H7 (cell line): ENCODE measurements at regions not wholly inside any gene's neighbourhood (a gene's known extent, or its start where the extent isn't known, plus 50 kb on each side); places are given as distances from the start of the nearest gene placed in this dataset.

Experiments used
- DNase-seq: peaks from one replicate; pipeline ENCODE4 v3.0.0; 2012
- H3K27me3 ChIP-seq: 2 replicates; pipeline ENCODE4 v1.6.0; 2011; ENCODE audit warnings: mild to moderate bottlenecking, low read length; ENCODE audit not compliant: control insufficient read depth, insufficient read depth
- H3K36me3 ChIP-seq: replicated peaks from 2 replicates; pipeline ENCODE4 v1.5.1; 2011; ENCODE audit warnings: low read length; ENCODE audit not compliant: control insufficient read depth, insufficient read depth
- H3K4me3 ChIP-seq: 2 replicates; pipeline ENCODE4 v1.5.1; 2011; ENCODE audit warnings: low read depth, mild to moderate bottlenecking, control low read depth, low read length, moderate library complexity; ENCODE audit not compliant: insufficient read depth

DNA sequence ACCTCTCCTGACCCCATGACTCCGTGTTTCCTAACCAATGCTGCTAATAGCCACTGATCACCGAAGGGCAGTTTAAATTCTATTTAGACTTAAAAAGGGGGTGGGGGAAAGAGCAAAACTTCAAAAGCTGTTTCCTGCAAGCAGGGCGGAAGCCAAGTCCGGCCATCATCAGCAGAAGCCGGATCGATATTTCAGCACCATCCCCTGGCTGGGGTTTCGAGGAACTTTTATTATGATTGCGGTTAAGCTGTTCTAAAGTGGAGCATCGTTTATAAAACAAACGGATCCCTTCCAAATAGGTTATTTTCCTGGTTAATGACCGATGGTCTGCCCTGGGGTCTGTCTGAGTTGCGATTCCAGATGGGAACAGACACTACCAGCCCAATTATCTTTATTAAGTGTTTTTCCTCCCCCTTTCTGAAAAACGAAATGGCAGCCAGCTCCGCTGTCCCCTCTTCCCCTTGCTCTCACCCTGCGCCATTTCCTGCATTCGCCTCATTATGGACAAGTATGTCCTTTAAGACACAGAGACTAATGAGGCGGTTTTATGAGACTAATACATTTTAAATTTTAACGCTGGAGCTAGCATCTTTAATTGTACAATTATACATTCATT lies 76.1 kb upstream of the IRX3 start:
- Histone ChIP-seq H3K36me3 (no peaks in the 10 kb centered on the region), H3K4me3 (no peak overlapping the region), H3K27me3 (no peaks in the 10 kb centered on the region; the same call in 1 of the 2 replicates)
- no peak for DNase-seq

DNA sequence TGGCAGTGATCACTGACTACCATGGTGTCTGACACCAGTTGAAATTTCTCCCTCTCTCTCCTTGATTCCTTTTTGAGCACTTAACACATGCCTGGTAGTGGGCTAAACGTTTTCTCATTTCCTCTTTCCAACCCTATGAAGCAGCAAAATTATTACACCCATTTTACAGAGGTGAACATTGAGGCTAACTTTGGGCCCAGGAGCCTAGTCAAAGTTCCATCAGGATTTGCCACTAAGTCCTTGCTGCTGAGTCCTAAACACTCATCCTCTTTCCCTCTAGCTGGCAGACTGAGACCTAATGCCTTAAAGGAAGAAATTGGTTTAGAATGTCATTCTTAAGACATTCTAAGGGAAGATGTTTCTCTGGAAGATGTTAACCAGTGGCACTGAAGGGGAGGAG lies 74.7 kb upstream of the IRX3 start:
- no peak for DNase-seq
- H3K27me3 ChIP-seq: no peaks in the 10 kb centered on the region; the same call in 1 of the 2 replicates
- no peak overlapping the region for H3K4me3 ChIP-seq
- no peaks in the 10 kb centered on the region for H3K36me3 ChIP-seq

DNA sequence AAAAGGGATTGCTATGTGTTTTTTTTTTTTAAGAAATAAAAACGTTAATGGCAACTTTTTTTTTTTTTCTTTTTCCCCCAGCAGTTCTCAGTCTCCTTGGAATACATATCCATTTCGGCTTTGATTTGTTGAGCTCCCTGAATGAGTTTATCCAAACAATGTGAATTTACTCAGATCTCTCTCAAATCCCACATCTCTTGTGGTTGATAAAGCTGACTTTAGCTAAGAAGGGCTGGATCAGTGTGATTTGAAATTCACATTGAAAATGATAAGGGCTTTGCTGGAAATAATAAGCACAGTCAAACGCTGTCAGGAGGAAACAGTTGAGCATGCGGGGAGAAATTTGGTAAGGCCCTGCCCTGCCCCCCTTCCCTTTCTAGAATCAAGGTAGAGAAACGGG lies 74.1 kb upstream of the IRX3 start:
- DNase-seq: peak; percentile 32
- Histone ChIP-seq H3K27me3 (no peaks in the 10 kb centered on the region; the same call in 1 of the 2 replicates), H3K4me3 (no peak overlapping the region), H3K36me3 (no peaks in the 10 kb centered on the region)

DNA sequence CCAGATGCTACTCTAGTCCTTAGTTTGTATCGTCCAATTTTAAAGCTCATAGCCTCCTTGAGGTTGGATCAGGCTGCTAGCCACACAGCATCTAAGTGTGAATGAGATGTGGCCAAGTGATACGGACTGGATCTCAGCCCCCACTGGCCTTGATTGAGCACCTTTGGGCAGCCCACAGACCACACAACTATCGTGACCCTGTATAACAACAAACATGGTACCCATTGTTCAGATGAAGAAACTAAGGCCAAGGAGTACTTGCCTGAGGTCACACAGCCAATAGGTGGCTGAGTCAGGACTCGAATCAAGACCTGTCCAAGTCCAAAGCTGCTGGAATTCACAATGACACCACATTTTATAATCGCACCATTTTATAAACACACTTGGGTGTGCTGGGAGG lies 73.0 kb upstream of the IRX3 start:
- no peak for DNase-seq
- H3K4me3 ChIP-seq: no peak overlapping the region
- H3K27me3 ChIP-seq: no peaks in the 10 kb centered on the region
- H3K36me3 ChIP-seq: no peaks in the 10 kb centered on the region

DNA sequence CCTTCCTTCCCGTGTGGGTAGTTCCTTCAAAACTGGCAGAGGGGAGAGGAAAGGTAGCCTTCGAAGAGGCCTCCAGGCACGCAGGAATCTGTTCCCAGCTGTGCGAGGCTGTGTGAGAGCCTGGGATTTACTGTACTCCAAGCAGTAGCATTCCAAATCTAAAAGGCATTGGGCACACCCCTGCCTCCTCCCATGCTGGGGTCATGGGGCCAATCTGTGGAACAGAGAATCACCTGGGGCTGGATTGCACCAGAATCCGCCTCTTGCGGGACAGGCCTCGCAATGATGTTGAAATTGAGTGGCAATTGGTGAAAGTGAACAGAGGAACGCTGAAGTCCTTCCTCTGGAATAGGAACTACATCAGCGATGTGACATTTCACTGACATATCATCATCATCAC lies 72.5 kb upstream of the IRX3 start:
- no peaks in the 10 kb centered on the region for H3K36me3 ChIP-seq
- no peaks in the 10 kb centered on the region for H3K27me3 ChIP-seq
- no peak overlapping the region for H3K4me3 ChIP-seq
- DNase-seq: peak; percentile 43

DNA sequence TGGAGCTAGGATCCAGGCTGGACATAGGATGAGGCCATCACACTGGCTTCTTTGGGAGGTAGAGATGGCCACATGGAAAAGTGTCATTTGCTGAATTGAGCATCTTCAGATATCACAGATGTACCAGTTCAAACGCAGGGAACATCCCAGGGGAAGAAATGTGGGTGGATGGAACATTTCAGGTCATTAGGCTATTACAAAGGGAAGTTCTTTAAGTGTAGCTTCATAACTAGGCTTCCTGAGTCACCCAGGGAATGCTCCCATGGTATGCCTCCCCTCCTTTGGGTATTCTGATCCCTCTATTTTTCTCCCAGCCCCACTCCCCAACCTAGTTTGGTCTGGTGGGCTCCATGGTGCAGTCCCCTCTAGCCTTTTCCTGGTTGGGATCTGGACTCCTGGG lies 69.8 kb upstream of the IRX3 start:
- Histone ChIP-seq H3K36me3 (no peaks in the 10 kb centered on the region), H3K4me3 (no peak overlapping the region), H3K27me3 (no peaks in the 10 kb centered on the region)
- DNase-seq: no peak

DNA sequence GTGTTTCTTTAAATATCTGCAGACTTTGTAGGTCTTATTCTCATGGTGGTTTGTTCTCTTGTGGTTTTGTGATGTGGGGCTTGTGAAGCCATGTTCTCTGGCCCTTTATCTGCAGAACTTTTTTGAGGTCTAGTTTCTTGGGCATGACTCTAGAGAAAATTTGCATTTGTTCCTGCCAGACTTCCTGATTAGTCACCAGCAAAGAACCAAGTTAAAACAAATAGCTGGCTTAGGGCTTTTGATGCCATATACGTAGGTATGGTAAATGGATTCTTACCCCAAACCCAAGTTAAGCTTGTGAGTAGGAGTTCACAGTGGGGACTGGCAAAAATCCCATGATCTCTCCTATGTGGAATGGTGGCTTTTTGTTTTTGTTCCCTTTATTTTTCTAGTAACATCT lies 68.7 kb upstream of the IRX3 start:
- DNase-seq: no peak
- H3K27me3 ChIP-seq: no peaks in the 10 kb centered on the region
- no peaks in the 10 kb centered on the region for H3K36me3 ChIP-seq
- no peak overlapping the region for H3K4me3 ChIP-seq

DNA sequence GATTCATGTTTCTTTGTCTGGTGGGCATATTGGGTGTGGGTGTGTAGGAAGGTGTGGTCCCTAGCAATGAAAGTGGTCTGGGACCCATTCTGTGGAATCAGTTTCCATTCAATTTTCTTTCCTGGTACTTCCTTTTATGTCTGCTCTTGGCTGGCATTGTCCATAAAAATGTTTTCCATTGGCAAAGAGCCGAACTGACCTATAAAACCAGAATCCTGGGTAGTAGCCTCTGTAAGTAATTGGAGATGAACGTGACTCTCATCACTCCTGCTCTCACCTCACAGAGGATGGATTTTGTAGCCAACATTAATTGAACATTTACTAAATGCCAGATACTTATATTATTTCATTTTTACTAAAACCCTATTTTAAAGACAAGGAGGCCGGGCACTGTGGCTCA lies 66.5 kb upstream of the IRX3 start:
- H3K27me3 ChIP-seq: no peaks in the 10 kb centered on the region
- no peak overlapping the region for H3K4me3 ChIP-seq
- no peak for DNase-seq
- H3K36me3 ChIP-seq: no peaks in the 10 kb centered on the region

DNA sequence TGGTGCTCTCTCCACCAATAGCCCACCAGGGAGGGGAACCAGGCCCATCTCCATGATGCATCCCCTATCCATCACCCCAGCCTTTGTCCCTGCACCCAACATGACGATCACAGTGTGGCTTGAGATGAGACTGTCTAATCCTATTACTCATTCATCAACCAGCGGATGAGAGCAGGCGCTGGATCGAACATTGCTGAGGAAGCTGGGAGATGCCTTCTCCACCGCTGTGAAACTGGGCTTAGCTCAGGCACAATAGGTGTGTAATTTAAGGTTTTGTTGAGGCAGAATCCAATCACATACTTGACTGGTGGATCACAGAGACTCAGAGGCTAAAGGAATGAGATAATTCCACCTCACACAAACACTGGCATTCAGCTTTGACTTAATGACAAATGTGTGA lies 64.6 kb upstream of the IRX3 start:
- no peak overlapping the region for H3K4me3 ChIP-seq
- no peak for DNase-seq
- no peaks in the 10 kb centered on the region for H3K27me3 ChIP-seq
- no peaks in the 10 kb centered on the region for H3K36me3 ChIP-seq

DNA sequence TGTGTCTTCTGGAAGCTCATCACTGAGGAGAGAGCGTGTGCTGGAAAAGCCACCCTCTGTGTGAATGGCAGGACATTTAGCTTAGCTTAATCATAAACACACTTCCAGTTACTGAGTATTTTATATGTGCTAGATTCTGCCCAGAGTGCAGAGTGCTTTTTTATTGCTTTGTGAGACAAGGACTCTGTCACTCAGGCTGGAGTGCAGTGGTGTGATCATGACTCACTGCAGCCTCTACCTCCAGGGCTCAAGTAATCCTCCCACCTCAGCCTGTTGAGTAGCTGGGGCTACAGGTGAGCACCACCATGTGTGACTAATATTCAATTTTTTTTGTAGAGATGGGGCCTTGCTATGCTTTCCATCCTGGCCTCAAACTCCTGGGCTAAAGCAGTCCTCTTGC lies 61.4 kb upstream of the IRX3 start:
- no peak for DNase-seq
- H3K4me3 ChIP-seq: no peak overlapping the region
- H3K36me3 ChIP-seq: no peaks in the 10 kb centered on the region
- no peaks in the 10 kb centered on the region for H3K27me3 ChIP-seq

DNA sequence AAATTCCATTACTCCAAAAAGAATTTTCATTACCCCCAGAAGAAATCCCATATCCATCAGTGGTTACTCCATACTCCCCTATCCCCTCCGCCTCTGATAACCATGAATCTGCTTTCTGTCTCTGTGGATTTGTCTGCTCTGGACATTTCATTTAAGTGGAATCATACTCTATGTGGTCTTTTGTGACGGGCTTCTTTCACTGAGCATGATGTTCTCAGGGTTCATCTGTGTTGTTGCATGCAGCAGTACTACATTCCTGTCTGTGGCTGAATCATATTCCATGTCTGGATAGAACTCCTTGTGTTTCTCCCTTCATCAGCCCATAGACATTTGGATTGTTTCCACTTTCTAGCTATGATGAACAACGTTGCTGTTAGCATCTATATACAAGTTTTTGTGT lies 59.5 kb upstream of the IRX3 start:
- H3K4me3 ChIP-seq: no peak overlapping the region
- no peaks in the 10 kb centered on the region for H3K36me3 ChIP-seq
- DNase-seq: no peak
- H3K27me3 ChIP-seq: no peaks in the 10 kb centered on the region; the same call in 1 of the 2 replicates

DNA sequence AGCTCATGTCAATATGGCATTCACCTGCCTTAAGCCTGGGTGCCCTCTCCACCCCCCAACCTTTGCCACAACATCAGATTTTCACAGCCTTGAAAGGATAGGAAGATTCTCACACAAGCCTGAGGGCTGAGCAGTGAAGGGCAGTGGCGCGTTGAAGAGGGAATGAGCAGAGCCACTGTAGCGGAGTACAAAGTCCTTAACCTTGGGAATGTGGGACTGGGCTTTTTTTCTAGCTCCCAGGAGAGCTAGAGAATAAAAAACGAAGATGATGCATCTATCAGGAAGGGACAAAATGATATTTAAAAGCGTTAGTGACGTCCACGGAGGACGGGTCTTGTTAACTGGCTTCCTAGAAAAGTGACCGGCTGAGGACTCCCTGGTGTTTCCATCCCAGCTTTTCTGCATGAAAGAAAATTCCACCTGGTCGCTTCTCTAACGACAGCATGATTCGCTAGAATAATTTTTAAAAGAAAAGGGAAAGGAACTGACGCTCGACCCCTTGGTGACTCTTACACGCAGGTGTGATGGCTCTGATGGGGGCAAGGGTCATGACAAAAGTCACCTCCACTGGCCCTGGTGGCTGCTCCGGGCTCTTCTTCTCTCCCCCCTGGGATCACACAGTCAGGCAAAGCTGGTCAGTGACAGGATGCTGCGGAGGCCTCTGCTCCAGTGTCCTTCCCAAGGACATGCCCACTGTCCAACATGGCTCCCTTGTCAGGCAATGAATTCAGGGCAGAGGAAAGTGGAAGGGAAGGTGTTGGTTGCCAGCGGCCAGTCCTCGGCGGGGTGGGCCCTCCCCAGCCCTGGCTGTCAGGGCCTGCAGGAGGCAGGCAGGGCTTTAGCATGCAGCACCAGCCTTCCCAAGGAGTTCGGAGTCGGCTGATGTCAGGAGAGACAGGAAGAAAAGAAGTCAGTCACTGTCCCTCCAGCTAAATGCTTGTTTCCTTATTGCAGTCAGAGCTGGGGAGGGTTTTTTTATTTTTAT lies 58.4 kb upstream of the IRX3 start:
- Histone ChIP-seq H3K4me3 (no peak overlapping the region), H3K27me3 (no peaks in the 10 kb centered on the region; the same call in 1 of the 2 replicates), H3K36me3 (no peaks in the 10 kb centered on the region)
- DNase-seq: peak; percentile 32

DNA sequence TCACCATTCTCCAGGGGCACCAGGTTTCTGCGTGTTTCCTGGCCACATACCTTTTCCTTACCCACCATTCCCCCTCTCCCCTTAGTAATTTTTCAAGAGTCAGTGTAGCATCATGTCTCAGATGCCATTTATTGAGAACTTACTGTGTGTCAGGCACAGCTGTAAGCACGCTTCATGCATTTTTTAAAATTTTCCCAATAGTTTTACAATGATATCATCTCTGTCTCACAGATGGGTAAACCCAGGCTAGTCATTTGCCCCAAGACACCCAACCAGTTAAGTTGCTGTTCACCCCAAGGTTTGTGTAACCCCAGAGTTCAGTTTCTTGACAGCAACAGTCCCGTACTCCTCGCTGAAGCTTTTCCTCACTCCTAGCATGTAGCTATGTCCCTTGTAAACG lies 56.4 kb upstream of the IRX3 start:
- no peaks in the 10 kb centered on the region; the same call in 1 of the 2 replicates for H3K27me3 ChIP-seq
- H3K36me3 ChIP-seq: no peaks in the 10 kb centered on the region
- no peak overlapping the region for H3K4me3 ChIP-seq
- no peak for DNase-seq

DNA sequence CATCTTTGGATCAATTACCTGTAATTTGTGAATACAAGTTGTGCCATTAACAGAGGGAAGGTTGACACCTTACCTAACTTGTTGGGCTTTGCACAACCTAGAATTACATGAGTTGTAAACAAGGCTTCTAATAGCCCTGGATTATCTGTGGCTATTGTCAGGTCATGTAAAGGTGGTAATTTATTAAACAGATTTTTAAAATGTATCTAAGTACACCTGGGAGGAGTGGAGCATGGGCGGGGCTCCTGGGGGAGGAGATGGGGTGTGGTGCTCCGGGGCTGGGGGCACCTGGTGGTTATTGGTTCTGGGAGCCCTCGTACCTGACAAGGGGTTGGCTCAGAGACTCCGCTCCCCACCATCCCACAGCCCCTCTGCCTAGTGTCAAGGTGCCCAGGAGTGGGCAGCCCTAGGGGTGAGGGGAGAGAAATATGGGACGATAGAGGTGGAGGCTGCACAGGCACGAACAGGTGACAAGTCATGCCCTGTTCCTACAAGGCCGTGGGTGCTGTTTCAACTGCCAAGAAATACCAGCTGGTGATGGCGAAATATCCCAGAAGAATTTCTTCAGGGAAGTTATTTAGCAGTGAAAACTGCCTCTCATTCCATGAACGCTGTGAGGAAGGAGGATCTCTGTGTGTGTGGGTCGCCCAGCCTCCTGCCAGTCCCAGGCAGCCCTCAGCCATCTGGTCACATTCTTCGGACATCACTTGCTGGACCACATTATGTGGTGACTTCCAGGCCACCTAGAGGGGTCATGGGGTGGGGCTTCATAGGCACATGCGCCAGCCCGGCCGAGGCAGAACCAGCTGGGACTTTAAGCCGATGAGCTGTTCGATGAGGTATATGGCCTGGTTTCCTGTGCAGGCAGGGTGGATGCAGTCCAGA lies 55.5 kb upstream of the IRX3 start:
- DNase-seq: no peak
- no peak overlapping the region for H3K4me3 ChIP-seq
- H3K27me3 ChIP-seq: no peaks in the 10 kb centered on the region; the same call in 1 of the 2 replicates
- H3K36me3 ChIP-seq: no peaks in the 10 kb centered on the region
